Activated T-cell treated with anti-CD3 and anti-CD28 coated beads, Interleukin-2, amount 50 U/mL, for 24 hours (primary cell): ENCODE measurements at regions not wholly inside any gene's neighbourhood (a gene's known extent, or its start where the extent isn't known, plus 50 kb on each side); places are given as distances from the start of the nearest gene placed in this dataset.

Source experiments
- DNase-seq: peaks from one replicate; pipeline ENCODE4 v3.0.0-alpha.2; 2020
- H3K27ac Mint-ChIP-seq: 2 replicates; pipeline ENCODE4 v1.8.0; 2020; ENCODE audit warnings: mild to moderate bottlenecking, mixed read lengths
- H3K27me3 Mint-ChIP-seq: 2 replicates; pipeline ENCODE4 v1.8.0; 2020; ENCODE audit warnings: mixed read lengths
- H3K36me3 Mint-ChIP-seq: 2 replicates; pipeline ENCODE4 v1.8.0; 2020; ENCODE audit warnings: low read depth, mixed read lengths
- H3K4me1 Mint-ChIP-seq: 2 replicates; pipeline ENCODE4 v1.8.0; 2020; ENCODE audit warnings: low read depth, mixed read lengths
- H3K4me3 Mint-ChIP-seq: 2 replicates; pipeline ENCODE4 v1.8.0; 2020; ENCODE audit warnings: mild to moderate bottlenecking, moderate library complexity, mixed read lengths
- H3K9me3 Mint-ChIP-seq: 2 replicates; pipeline ENCODE4 v1.8.0; 2020; ENCODE audit warnings: mixed read lengths

DNA sequence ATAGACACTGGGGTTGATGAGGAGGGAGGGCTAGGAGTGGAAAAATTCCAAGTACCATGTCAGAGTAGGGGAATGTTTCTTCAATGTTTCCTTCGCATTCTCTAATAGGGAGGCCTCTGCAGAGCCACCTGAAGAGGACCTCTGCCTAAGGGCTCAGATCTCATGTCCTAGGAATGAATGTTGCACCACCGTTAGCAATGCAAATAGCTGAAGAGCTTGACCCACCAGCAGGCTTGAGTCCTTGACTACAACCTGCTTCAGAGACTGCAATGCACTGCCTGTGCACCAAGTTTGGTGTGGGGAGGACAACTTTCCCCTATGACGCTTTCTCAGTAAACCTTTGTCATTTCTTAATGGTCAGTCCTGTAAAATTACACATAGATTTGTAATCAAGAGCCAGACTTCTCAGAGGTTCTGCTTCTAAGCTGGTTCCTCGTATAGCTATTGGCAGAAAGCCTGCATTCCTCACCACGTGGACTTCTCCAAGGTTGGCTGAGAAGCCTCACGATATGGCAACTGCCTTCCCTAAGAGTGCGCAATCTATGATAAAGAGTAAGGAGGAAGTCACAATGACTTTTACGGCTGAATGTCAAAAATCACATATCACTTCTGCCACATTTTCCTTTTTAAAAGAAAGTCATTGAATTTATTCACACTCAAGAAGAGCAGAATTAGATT is 600.7 kb upstream of the PTGER4 start:
- DNase-seq: no peak
- Mint-ChIP-seq H3K4me1 (no peaks in the 10 kb centered on the region), H3K27me3 (peaks cover 11% of the 10 kb centered on the region), H3K27ac (no peak overlapping the region), H3K4me3 (no peak overlapping the region), H3K36me3 (no peaks in the 10 kb centered on the region), H3K9me3 (no peaks in the 10 kb centered on the region)

DNA sequence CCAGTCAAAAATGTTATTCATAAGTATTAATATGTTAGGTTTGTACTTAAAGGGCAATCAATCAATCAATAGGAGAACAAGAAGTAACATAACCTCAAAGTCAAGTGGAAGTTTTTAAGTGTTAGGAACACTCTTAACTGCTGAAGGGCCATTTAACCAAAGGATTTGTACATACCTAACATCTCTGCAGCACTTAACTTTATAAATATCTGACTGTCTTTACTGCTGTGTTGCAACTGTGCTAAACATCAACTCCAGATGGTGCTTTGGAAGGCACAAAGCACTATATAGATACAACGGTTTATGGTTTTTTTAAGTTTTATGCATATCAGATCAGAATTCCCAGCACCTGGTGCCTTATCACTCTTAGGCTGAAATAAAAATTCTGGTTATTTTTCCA is 604.9 kb upstream of the PTGER4 start:
- no peaks in the 10 kb centered on the region for H3K36me3 Mint-ChIP-seq
- no peaks in the 10 kb centered on the region for H3K4me1 Mint-ChIP-seq
- DNase-seq: no peak
- no peak overlapping the region for H3K4me3 Mint-ChIP-seq
- peaks cover 9% of the 10 kb centered on the region for H3K27me3 Mint-ChIP-seq
- H3K27ac Mint-ChIP-seq: no peak overlapping the region
- no peaks in the 10 kb centered on the region for H3K9me3 Mint-ChIP-seq

GRCh38 chr5:40073927-40074326 is 605.8 kb upstream of the PTGER4 start:
- H3K4me1 Mint-ChIP-seq: no peaks in the 10 kb centered on the region
- peaks cover 8% of the 10 kb centered on the region for H3K27me3 Mint-ChIP-seq
- no peak for DNase-seq
- no peaks in the 10 kb centered on the region for H3K36me3 Mint-ChIP-seq
- no peak overlapping the region for H3K27ac Mint-ChIP-seq
- H3K9me3 Mint-ChIP-seq: no peaks in the 10 kb centered on the region
- H3K4me3 Mint-ChIP-seq: no peak overlapping the region

- peaks cover 3% of the 10 kb centered on the region for H3K27me3 Mint-ChIP-seq
- no peak overlapping the region for H3K27ac Mint-ChIP-seq
- no peak for DNase-seq
Measured at GRCh38 chr5:40071870-40072269, 607.8 kb upstream of the PTGER4 start.

DNA sequence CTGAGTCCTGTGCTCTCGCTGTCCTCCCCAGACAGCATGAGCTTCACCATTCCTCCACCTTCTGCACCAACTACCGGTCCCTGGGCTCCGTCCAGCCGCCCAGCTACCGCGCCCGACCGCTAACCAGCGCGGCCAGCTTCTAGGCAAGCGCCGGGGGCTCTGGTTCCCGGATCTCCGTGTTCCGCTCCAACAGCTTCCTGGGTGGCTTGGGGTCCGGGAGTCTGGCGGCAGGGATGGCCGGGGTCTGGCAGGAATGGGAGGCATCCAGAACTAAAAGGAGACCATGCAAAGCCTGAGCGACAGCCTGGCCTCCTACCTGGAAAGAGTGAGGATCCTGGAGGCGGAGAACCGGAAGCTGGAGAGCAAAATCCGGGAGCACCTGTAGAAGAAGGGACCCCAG is 613.1 kb upstream of the PTGER4 start:
- Mint-ChIP-seq H3K27ac (no peak overlapping the region), H3K4me3 (no peak overlapping the region), H3K36me3 (no peaks in the 10 kb centered on the region), H3K27me3 (peaks cover 3% of the 10 kb centered on the region), H3K4me1 (no peaks in the 10 kb centered on the region), H3K9me3 (no peaks in the 10 kb centered on the region)
- no peak for DNase-seq

More at GRCh38 chr5:40071870-40072269, 607.8 kb upstream of the PTGER4 start:
- H3K4me1 Mint-ChIP-seq: no peaks in the 10 kb centered on the region
- no peak overlapping the region for H3K4me3 Mint-ChIP-seq
- H3K36me3 Mint-ChIP-seq: no peaks in the 10 kb centered on the region
- no peaks in the 10 kb centered on the region for H3K9me3 Mint-ChIP-seq

- no peak overlapping the region for H3K27ac Mint-ChIP-seq
- H3K36me3 Mint-ChIP-seq: no peaks in the 10 kb centered on the region
- no peak for DNase-seq
- H3K27me3 Mint-ChIP-seq: no peaks in the 10 kb centered on the region
- H3K4me1 Mint-ChIP-seq: peaks cover 2% of the 10 kb centered on the region
- no peak overlapping the region for H3K4me3 Mint-ChIP-seq
- no peaks in the 10 kb centered on the region for H3K9me3 Mint-ChIP-seq
Measured at GRCh38 chr5:40052808-40053207, 626.9 kb upstream of the PTGER4 start.

- no peak overlapping the region for H3K4me3 Mint-ChIP-seq
- H3K27ac Mint-ChIP-seq: peak overlapping the region; percentile 40
- no peaks in the 10 kb centered on the region for H3K36me3 Mint-ChIP-seq
- H3K9me3 Mint-ChIP-seq: peaks cover 5% of the 10 kb centered on the region
- H3K4me1 Mint-ChIP-seq: peaks cover 11% of the 10 kb centered on the region
- H3K27me3 Mint-ChIP-seq: peaks cover 3% of the 10 kb centered on the region
- DNase-seq: no peak
Measured at GRCh38 chr5:40046792-40047191, 622.0 kb upstream of the DAB2 start.

GRCh38 chr5:40045429-40045828 is 620.6 kb upstream of the DAB2 start:
- peaks cover 11% of the 10 kb centered on the region for H3K4me1 Mint-ChIP-seq
- H3K9me3 Mint-ChIP-seq: peaks cover 5% of the 10 kb centered on the region
- DNase-seq: no peak
- H3K36me3 Mint-ChIP-seq: no peaks in the 10 kb centered on the region
- no peak overlapping the region for H3K4me3 Mint-ChIP-seq
- peaks cover 3% of the 10 kb centered on the region for H3K27me3 Mint-ChIP-seq
- no peak overlapping the region for H3K27ac Mint-ChIP-seq

- H3K27me3 Mint-ChIP-seq: peaks cover 3% of the 10 kb centered on the region
- no peak overlapping the region for H3K4me3 Mint-ChIP-seq
- H3K9me3 Mint-ChIP-seq: peaks cover 5% of the 10 kb centered on the region
- H3K4me1 Mint-ChIP-seq: peaks cover 11% of the 10 kb centered on the region
- no peaks in the 10 kb centered on the region for H3K36me3 Mint-ChIP-seq
- no peak overlapping the region for H3K27ac Mint-ChIP-seq
- no peak for DNase-seq
Measured at GRCh38 chr5:40043916-40044315, 619.1 kb upstream of the DAB2 start.

GRCh38 chr5:40041452-40041851 is 616.7 kb upstream of the DAB2 start:
- no peaks in the 10 kb centered on the region for H3K36me3 Mint-ChIP-seq
- DNase-seq: no peak
- no peak overlapping the region for H3K4me3 Mint-ChIP-seq
- no peak overlapping the region for H3K27ac Mint-ChIP-seq
- no peaks in the 10 kb centered on the region for H3K9me3 Mint-ChIP-seq
- peaks cover 2% of the 10 kb centered on the region for H3K27me3 Mint-ChIP-seq
- peaks cover 4% of the 10 kb centered on the region for H3K4me1 Mint-ChIP-seq

- H3K9me3 Mint-ChIP-seq: no peaks in the 10 kb centered on the region
- no peak overlapping the region for H3K4me3 Mint-ChIP-seq
- H3K4me1 Mint-ChIP-seq: peaks cover 8% of the 10 kb centered on the region
- no peak overlapping the region for H3K27ac Mint-ChIP-seq
- H3K36me3 Mint-ChIP-seq: no peaks in the 10 kb centered on the region
- H3K27me3 Mint-ChIP-seq: no peaks in the 10 kb centered on the region
- no peak for DNase-seq
Measured at GRCh38 chr5:40037713-40038112, 612.9 kb upstream of the DAB2 start.

GRCh38 chr5:40034441-40034840 is 609.7 kb upstream of the DAB2 start:
- H3K9me3 Mint-ChIP-seq: no peaks in the 10 kb centered on the region
- peaks cover 14% of the 10 kb centered on the region for H3K4me1 Mint-ChIP-seq
- H3K27me3 Mint-ChIP-seq: peaks cover 4% of the 10 kb centered on the region
- no peaks in the 10 kb centered on the region for H3K36me3 Mint-ChIP-seq
- DNase-seq: no peak
- no peak overlapping the region for H3K4me3 Mint-ChIP-seq
- no peak overlapping the region for H3K27ac Mint-ChIP-seq

- H3K36me3 Mint-ChIP-seq: no peaks in the 10 kb centered on the region
- no peak overlapping the region for H3K27ac Mint-ChIP-seq
- H3K4me3 Mint-ChIP-seq: no peak overlapping the region
- peaks cover 14% of the 10 kb centered on the region for H3K4me1 Mint-ChIP-seq
- no peak for DNase-seq
- H3K9me3 Mint-ChIP-seq: no peaks in the 10 kb centered on the region
- H3K27me3 Mint-ChIP-seq: peaks cover 4% of the 10 kb centered on the region
Measured at GRCh38 chr5:40033411-40033810, 608.6 kb upstream of the DAB2 start.

- no peaks in the 10 kb centered on the region for H3K9me3 Mint-ChIP-seq
- H3K4me3 Mint-ChIP-seq: no peak overlapping the region
- no peak for DNase-seq
- H3K27ac Mint-ChIP-seq: no peak overlapping the region
- H3K36me3 Mint-ChIP-seq: no peaks in the 10 kb centered on the region
- peaks cover 14% of the 10 kb centered on the region for H3K4me1 Mint-ChIP-seq
- peaks cover 4% of the 10 kb centered on the region for H3K27me3 Mint-ChIP-seq
Measured at GRCh38 chr5:40033009-40033408, 608.2 kb upstream of the DAB2 start.

- no peaks in the 10 kb centered on the region for H3K36me3 Mint-ChIP-seq
- H3K4me3 Mint-ChIP-seq: no peak overlapping the region
- no peaks in the 10 kb centered on the region for H3K9me3 Mint-ChIP-seq
- no peak overlapping the region for H3K27ac Mint-ChIP-seq
- DNase-seq: no peak
- H3K27me3 Mint-ChIP-seq: peaks cover 8% of the 10 kb centered on the region
- H3K4me1 Mint-ChIP-seq: peaks cover 14% of the 10 kb centered on the region
Measured at GRCh38 chr5:40030661-40031060, 605.9 kb upstream of the DAB2 start.
